ENCODE measurements at regions not wholly inside any gene's neighbourhood (a gene's known extent, or its start where the extent isn't known, plus 50 kb on each side); places are given as distances from the start of the nearest gene placed in this dataset.
A peak's percentile ranks its signal among the peaks of the same experiment; 100 is the strongest.

- no peak for DNase-seq
Observed at GRCh38 chr14:101440496-101440895, 120.8 kb upstream of the DIO3 start.

- no peak for DNase-seq
Observed at GRCh38 chr14:101441710-101442109, 119.6 kb upstream of the DIO3 start.

GRCh38 chr14:101442451-101442850, 118.8 kb upstream of the DIO3 start:
- DNase-seq: peak; percentile 79

GRCh38 chr14:101444116-101444515, 117.2 kb upstream of the DIO3 start:
- DNase-seq: no peak

GRCh38 chr14:101445278-101445677, 116.0 kb upstream of the DIO3 start:
- DNase-seq: no peak

- no peak for DNase-seq
Observed at GRCh38 chr14:101446387-101446969, 114.8 kb upstream of the DIO3 start.

- DNase-seq: no peak
Observed at GRCh38 chr14:101449114-101449513, 112.2 kb upstream of the DIO3 start.

- no peak for DNase-seq
Observed at GRCh38 chr14:101451166-101451565, 110.1 kb upstream of the DIO3 start.

GRCh38 chr14:101453225-101453624, 108.1 kb upstream of the DIO3 start:
- no peak for DNase-seq

GRCh38 chr14:101454229-101454628, 107.1 kb upstream of the DIO3 start:
- no peak for DNase-seq

GRCh38 chr14:101456246-101457175, 104.8 kb upstream of the DIO3 start:
- DNase-seq: no peak

- no peak for DNase-seq
Observed at GRCh38 chr14:101457301-101457935, 103.9 kb upstream of the DIO3 start.

GRCh38 chr14:101457936-101458740, 103.2 kb upstream of the DIO3 start:
- no peak for DNase-seq

- no peak for DNase-seq
Observed at GRCh38 chr14:101458741-101459550, 102.3 kb upstream of the DIO3 start.

GRCh38 chr14:101459551-101459900, 101.8 kb upstream of the DIO3 start:
- DNase-seq: no peak

- DNase-seq: no peak
Observed at GRCh38 chr14:101460521-101460920, 100.8 kb upstream of the DIO3 start.

- DNase-seq: no peak
Observed at GRCh38 chr14:101460986-101461750, 100.1 kb upstream of the DIO3 start.

GRCh38 chr14:101461891-101462290, 99.4 kb upstream of the DIO3 start:
- no peak for DNase-seq

- DNase-seq: no peak
Observed at GRCh38 chr14:101462726-101463565, 98.3 kb upstream of the DIO3 start.

- no peak for DNase-seq
Observed at GRCh38 chr14:101463566-101464171, 97.6 kb upstream of the DIO3 start.

Data from CD4-positive, alpha-beta T cell treated with Interleukin-17A for 1 hour (primary cell).